MM.1S (cell line): ENCODE measurements at regions not wholly inside any gene's neighbourhood (a gene's known extent, or its start where the extent isn't known, plus 50 kb on each side); places are given as distances from the start of the nearest gene placed in this dataset.

ENCODE experiments used
- DNase-seq: peaks from one replicate; pipeline ENCODE4 v3.0.0-alpha.2; 2015
- H2AFZ ChIP-seq: fragments of 300-600 bp; sonication (generic); 2 replicates; pipeline ENCODE4 v1.6.0; 2016; ENCODE audit warnings: antibody characterized with exemption, low read length
- H3F3A ChIP-seq: fragments of 300-600 bp; sonication (generic); 2 replicates; pipeline ENCODE4 v1.6.1; 2016; ENCODE audit warnings: mild to moderate bottlenecking, antibody characterized with exemption, low read length, moderate library complexity, mixed read lengths; ENCODE audit not compliant: insufficient read depth
- H3K27ac ChIP-seq: fragments of 300-600 bp; sonication (generic); 2 replicates; pipeline ENCODE4 v1.5.1; 2016; ENCODE audit warnings: mild to moderate bottlenecking, low read length
- H3K27me3 ChIP-seq: fragments of 300-600 bp; sonication (generic); replicated peaks from 2 replicates; pipeline ENCODE4 v1.6.0; 2016; ENCODE audit warnings: low read length; ENCODE audit not compliant: insufficient read depth
- H3K36me3 ChIP-seq: fragments of 300-600 bp; sonication (generic); replicated peaks from 2 replicates; pipeline ENCODE4 v1.6.1; 2016; ENCODE audit warnings: mild to moderate bottlenecking, low read length, mixed read lengths; ENCODE audit not compliant: insufficient read depth
- H3K4me1 ChIP-seq: fragments of 300-600 bp; sonication (generic); 2 replicates; pipeline ENCODE4 v1.6.1; 2016; ENCODE audit warnings: low read length, mixed read lengths
- H3K4me2 ChIP-seq: fragments of 300-600 bp; sonication (generic); 2 replicates; pipeline ENCODE4 v1.6.0; 2016; ENCODE audit warnings: low read depth, low read length
- H3K4me3 ChIP-seq: fragments of 300-600 bp; sonication (generic); 2 replicates; pipeline ENCODE4 v1.5.1; 2016; ENCODE audit warnings: low read length, mixed read lengths
- H3K79me2 ChIP-seq: fragments of 300-600 bp; sonication (generic); 2 replicates; pipeline ENCODE4 v1.6.1; 2016; ENCODE audit warnings: mixed run types, low read length, mixed read lengths
- H3K9ac ChIP-seq: fragments of 300-600 bp; sonication (generic); 2 replicates; pipeline ENCODE4 v1.6.1; 2016; ENCODE audit warnings: low read length, mixed read lengths
- H3K9me2 ChIP-seq: fragments of 300-600 bp; sonication (generic); replicated peaks from 2 replicates; pipeline ENCODE4 v1.6.1; 2016; ENCODE audit warnings: mild to moderate bottlenecking, low read length, mixed read lengths; ENCODE audit not compliant: insufficient read depth
- H3K9me3 ChIP-seq: fragments of 300-600 bp; sonication (generic); replicated peaks from 2 replicates; pipeline ENCODE4 v1.6.1; 2016; ENCODE audit warnings: mild to moderate bottlenecking, low read length, mixed read lengths; ENCODE audit not compliant: insufficient read depth
- H4K20me1 ChIP-seq: fragments of 300-600 bp; sonication (generic); 2 replicates; pipeline ENCODE4 v1.6.1; 2016; ENCODE audit warnings: mild to moderate bottlenecking, low read length, moderate library complexity, mixed read lengths; ENCODE audit not compliant: insufficient read depth
- EZH2 ChIP-seq: fragments of 300-600 bp; sonication (generic); optimal IDR thresholded peaks from 2 replicates; pipeline ENCODE3; 2017; ENCODE audit warnings: low read depth, mild to moderate bottlenecking, antibody characterized with exemption, low read length, mixed read lengths
- EZH2phosphoT487 ChIP-seq: fragments of 300-600 bp; sonication (generic); IDR thresholded peaks from 2 replicates; pipeline ENCODE4 v1.6.1; 2018; ENCODE audit warnings: antibody characterized with exemption, low read length
- TF ChIP-seq, protein P1 (sequence below): fragments of 300-600 bp; sonication (generic); IDR thresholded peaks from 2 replicates; pipeline ENCODE4 v1.5.1; 2016; ENCODE audit warnings: antibody characterized with exemption, low read length, mixed read lengths

- DNase-seq = no peak
- Histone ChIP-seq H3K27ac (no peak overlapping the region), H2AFZ (no peak overlapping the region), H3K36me3 (no peaks in the 10 kb centered on the region), H3K9ac (no peak overlapping the region), H3K9me2 (no peaks in the 10 kb centered on the region), H3K27me3 (peaks cover 69% of the 10 kb centered on the region), H4K20me1 (no peaks in the 10 kb centered on the region), H3K4me2 (no peak overlapping the region), H3F3A (no peaks in the 10 kb centered on the region), H3K4me1 (no peaks in the 10 kb centered on the region), H3K9me3 (no peaks in the 10 kb centered on the region), H3K79me2 (no peaks in the 10 kb centered on the region), H3K4me3 (no peak overlapping the region)
- TF ChIP-seq EZH2 = no peak
- no peak for TF ChIP-seq EZH2phosphoT487
- TF ChIP-seq, protein P1, sequence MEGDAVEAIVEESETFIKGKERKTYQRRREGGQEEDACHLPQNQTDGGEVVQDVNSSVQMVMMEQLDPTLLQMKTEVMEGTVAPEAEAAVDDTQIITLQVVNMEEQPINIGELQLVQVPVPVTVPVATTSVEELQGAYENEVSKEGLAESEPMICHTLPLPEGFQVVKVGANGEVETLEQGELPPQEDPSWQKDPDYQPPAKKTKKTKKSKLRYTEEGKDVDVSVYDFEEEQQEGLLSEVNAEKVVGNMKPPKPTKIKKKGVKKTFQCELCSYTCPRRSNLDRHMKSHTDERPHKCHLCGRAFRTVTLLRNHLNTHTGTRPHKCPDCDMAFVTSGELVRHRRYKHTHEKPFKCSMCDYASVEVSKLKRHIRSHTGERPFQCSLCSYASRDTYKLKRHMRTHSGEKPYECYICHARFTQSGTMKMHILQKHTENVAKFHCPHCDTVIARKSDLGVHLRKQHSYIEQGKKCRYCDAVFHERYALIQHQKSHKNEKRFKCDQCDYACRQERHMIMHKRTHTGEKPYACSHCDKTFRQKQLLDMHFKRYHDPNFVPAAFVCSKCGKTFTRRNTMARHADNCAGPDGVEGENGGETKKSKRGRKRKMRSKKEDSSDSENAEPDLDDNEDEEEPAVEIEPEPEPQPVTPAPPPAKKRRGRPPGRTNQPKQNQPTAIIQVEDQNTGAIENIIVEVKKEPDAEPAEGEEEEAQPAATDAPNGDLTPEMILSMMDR = no peak
Observed at GRCh38 chr17:77807746-77808441, 150.6 kb upstream of the TNRC6C start.

DNA sequence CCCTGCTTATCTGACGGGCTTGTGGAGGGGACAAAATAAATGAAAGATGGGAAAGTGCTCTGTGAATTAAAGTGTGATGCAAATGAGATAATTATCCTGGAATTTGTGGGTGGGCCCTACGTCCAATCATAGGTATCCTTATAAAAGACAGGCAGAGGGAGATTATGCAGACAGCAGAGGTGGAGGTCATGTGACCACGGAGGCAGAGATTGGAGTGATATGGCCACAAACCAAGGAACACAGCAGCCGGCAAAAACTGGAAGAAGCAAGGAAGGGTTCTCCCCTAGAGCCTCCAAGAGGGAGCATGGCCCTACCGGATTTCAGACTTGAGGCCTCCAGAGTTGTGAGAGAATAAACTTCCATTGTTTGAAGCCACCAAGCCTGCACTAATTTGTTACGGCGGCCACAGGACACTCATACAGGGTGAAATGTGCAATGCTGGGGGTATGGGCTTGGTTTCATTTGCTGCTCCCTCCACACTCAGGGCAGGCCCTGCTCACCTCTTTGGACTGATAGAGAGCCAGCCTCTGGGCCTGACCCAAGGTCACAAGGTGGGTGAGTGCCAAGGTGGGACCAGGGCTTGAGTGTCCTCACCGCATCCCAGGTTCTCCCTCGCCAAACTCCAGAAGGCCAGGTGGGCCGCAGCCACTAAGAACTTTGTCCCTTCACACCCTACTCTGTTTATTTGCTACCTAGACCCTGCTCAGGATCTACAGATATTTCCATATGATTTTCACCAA is 149.6 kb upstream of the TNRC6C start:
- Histone ChIP-seq H4K20me1 (no peaks in the 10 kb centered on the region), H3F3A (no peaks in the 10 kb centered on the region), H3K4me3 (no peak overlapping the region), H3K36me3 (no peaks in the 10 kb centered on the region), H3K9me2 (no peaks in the 10 kb centered on the region), H3K79me2 (no peaks in the 10 kb centered on the region), H3K27ac (no peak overlapping the region), H3K4me1 (no peaks in the 10 kb centered on the region), H3K4me2 (no peak overlapping the region), H3K9ac (no peak overlapping the region), H3K27me3 (peaks cover 64% of the 10 kb centered on the region), H3K9me3 (no peaks in the 10 kb centered on the region), H2AFZ (no peak overlapping the region)
- DNase-seq = no peak
- TF ChIP-seq EZH2 (no peak), EZH2phosphoT487 (no peak)
- TF ChIP-seq, protein P1 = no peak

GRCh38 chr17:77809814-77810213 is 148.7 kb upstream of the TNRC6C start:
- H3K9ac ChIP-seq = no peak overlapping the region
- H3K79me2 ChIP-seq = no peaks in the 10 kb centered on the region
- no peak overlapping the region for H3K4me3 ChIP-seq
- H3F3A ChIP-seq = no peaks in the 10 kb centered on the region
- H3K4me2 ChIP-seq = no peak overlapping the region
- H4K20me1 ChIP-seq = no peaks in the 10 kb centered on the region
- no peaks in the 10 kb centered on the region for H3K9me3 ChIP-seq
- TF ChIP-seq EZH2 (no peak), EZH2phosphoT487 (no peak)
- TF ChIP-seq, protein P1 = no peak
- no peak overlapping the region for H3K27ac ChIP-seq
- no peaks in the 10 kb centered on the region for H3K9me2 ChIP-seq
- H3K27me3 ChIP-seq = peaks cover 55% of the 10 kb centered on the region
- no peaks in the 10 kb centered on the region for H3K36me3 ChIP-seq
- DNase-seq = no peak
- H3K4me1 ChIP-seq = no peaks in the 10 kb centered on the region
- no peak overlapping the region for H2AFZ ChIP-seq
